ENCODE measurements at regions not wholly inside any gene's neighbourhood (a gene's known extent, or its start where the extent isn't known, plus 50 kb on each side); places are given as distances from the start of the nearest gene placed in this dataset.

GRCh38 chr5:89929834-89930233 is 479.7 kb downstream of the CETN3 start:
- no peak for TF ChIP-seq POLR2AphosphoS5 (IDR thresholded peaks at IDR 0.05; ENCODE audit: low read depth)
- TF ChIP-seq, protein P1, sequence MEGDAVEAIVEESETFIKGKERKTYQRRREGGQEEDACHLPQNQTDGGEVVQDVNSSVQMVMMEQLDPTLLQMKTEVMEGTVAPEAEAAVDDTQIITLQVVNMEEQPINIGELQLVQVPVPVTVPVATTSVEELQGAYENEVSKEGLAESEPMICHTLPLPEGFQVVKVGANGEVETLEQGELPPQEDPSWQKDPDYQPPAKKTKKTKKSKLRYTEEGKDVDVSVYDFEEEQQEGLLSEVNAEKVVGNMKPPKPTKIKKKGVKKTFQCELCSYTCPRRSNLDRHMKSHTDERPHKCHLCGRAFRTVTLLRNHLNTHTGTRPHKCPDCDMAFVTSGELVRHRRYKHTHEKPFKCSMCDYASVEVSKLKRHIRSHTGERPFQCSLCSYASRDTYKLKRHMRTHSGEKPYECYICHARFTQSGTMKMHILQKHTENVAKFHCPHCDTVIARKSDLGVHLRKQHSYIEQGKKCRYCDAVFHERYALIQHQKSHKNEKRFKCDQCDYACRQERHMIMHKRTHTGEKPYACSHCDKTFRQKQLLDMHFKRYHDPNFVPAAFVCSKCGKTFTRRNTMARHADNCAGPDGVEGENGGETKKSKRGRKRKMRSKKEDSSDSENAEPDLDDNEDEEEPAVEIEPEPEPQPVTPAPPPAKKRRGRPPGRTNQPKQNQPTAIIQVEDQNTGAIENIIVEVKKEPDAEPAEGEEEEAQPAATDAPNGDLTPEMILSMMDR (IDR thresholded peaks at IDR 0.05; ENCODE audit: insufficient read depth, low read length), result no peak
- TF ChIP-seq, protein P2, sequence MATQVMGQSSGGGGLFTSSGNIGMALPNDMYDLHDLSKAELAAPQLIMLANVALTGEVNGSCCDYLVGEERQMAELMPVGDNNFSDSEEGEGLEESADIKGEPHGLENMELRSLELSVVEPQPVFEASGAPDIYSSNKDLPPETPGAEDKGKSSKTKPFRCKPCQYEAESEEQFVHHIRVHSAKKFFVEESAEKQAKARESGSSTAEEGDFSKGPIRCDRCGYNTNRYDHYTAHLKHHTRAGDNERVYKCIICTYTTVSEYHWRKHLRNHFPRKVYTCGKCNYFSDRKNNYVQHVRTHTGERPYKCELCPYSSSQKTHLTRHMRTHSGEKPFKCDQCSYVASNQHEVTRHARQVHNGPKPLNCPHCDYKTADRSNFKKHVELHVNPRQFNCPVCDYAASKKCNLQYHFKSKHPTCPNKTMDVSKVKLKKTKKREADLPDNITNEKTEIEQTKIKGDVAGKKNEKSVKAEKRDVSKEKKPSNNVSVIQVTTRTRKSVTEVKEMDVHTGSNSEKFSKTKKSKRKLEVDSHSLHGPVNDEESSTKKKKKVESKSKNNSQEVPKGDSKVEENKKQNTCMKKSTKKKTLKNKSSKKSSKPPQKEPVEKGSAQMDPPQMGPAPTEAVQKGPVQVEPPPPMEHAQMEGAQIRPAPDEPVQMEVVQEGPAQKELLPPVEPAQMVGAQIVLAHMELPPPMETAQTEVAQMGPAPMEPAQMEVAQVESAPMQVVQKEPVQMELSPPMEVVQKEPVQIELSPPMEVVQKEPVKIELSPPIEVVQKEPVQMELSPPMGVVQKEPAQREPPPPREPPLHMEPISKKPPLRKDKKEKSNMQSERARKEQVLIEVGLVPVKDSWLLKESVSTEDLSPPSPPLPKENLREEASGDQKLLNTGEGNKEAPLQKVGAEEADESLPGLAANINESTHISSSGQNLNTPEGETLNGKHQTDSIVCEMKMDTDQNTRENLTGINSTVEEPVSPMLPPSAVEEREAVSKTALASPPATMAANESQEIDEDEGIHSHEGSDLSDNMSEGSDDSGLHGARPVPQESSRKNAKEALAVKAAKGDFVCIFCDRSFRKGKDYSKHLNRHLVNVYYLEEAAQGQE (IDR thresholded peaks at IDR 0.05; ENCODE audit: insufficient replicate concordance, low read depth), result no peak
- TF ChIP-seq GABPA (IDR thresholded peaks at IDR 0.05; ENCODE audit: low read depth), result no peak
- TF ChIP-seq SPI1 (IDR thresholded peaks at IDR 0.05; ENCODE audit: borderline replicate concordance, low read depth), result no peak
